HCT116 (cell line): ENCODE measurements at regions not wholly inside any gene's neighbourhood (a gene's known extent, or its start where the extent isn't known, plus 50 kb on each side); places are given as distances from the start of the nearest gene placed in this dataset.

Source experiments
- CEBPB ChIP-seq: IDR thresholded peaks from 2 replicates; pipeline ENCODE4 v1.6.1; 2012; ENCODE audit warnings: low read depth
- CTCF ChIP-seq, 3 experiments: fragments of 200-600 bp in 1 of 3; sonication (generic) in 1 of 3; IDR thresholded peaks in 2 of 3; conservative IDR thresholded peaks in 1 of 3; 2 replicates each; pipeline ENCODE4 v1.5.1; 2012 to 2017; ENCODE audit warnings: low read depth in 2 of 3, low read length in 2 of 3, antibody characterized with exemption in 1 of 3, borderline replicate concordance in 1 of 3, control low read depth in 1 of 3, mild to moderate bottlenecking in 1 of 3, mixed read lengths in 1 of 3, mixed run types in 1 of 3, moderate library complexity in 1 of 3; ENCODE audit not compliant: insufficient read depth in 1 of 3
- JUND ChIP-seq: IDR thresholded peaks from 2 replicates; pipeline ENCODE4 v1.6.1; 2012
- MAX ChIP-seq: IDR thresholded peaks from 2 replicates; pipeline ENCODE4 v1.6.1; 2012
- POLR2A ChIP-seq: IDR thresholded peaks from 2 replicates; pipeline ENCODE4 v1.7.0; 2011; ENCODE audit warnings: borderline replicate concordance; ENCODE audit not compliant: insufficient read depth, insufficient read length; ENCODE audit errors: extremely low read depth

GRCh38 chr6:16922282-16922681 lies 161.0 kb upstream of the ATXN1 start:
- TF ChIP-seq MAX = no peak
- no peak for TF ChIP-seq POLR2A
- TF ChIP-seq CTCF (IDR thresholded peaks at IDR 0.05 in 2 of 3, conservative IDR thresholded peaks at IDR 0.05 in 1 of 3; ENCODE audit: borderline replicate concordance in 1 of 3, insufficient read depth in 1 of 3, low read depth in 2 of 3, low read length in 2 of 3) = no peak
- TF ChIP-seq JUND = no peak
- no peak for TF ChIP-seq CEBPB
